ENCODE measurements at regions not wholly inside any gene's neighbourhood (a gene's known extent, or its start where the extent isn't known, plus 50 kb on each side); places are given as distances from the start of the nearest gene placed in this dataset.

GRCh38 chr3:117417411-117417810, 707.8 kb downstream of the TUSC7 start:
- DNase-seq = no peak

DNA sequence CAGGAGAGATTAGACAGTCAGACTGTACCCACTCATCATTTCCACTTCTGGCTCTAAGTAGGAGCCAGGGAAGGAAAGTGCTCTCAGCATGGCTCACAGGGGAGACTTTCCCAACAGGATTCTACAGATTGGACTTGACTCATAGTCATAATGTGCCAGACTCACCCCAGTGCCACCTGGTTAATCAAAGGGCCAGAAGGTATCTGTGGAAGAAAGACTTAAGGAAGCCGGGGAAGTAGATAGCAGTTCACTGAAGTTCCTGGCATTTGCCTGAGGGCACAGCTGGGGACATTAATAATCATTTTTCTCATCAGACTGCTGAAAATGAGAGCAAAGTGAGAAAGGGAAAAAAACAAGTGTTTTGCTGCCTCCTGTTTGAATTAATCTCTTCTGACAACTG, 717.5 kb downstream of the TUSC7 start:
- DNase-seq = no peak

DNA sequence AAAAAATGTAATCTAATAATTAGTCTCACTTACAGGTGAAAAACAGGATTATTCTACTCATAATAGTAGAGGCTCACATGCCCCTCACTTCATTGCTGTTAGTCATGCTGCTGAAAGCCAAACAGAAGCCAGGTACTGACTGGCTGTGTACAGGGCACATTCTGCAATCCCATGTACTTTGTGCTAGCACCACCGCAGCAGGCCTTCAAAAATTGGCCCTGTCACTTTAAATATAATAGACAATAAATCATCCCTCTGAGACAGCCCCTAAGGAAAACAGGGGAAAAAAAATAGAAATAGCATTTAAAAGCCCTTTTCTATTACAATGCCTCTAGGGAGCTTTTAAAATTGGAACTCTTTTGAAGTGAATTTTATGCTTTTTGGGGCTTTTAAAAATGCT, 723.8 kb downstream of the TUSC7 start:
- no peak for DNase-seq

DNA sequence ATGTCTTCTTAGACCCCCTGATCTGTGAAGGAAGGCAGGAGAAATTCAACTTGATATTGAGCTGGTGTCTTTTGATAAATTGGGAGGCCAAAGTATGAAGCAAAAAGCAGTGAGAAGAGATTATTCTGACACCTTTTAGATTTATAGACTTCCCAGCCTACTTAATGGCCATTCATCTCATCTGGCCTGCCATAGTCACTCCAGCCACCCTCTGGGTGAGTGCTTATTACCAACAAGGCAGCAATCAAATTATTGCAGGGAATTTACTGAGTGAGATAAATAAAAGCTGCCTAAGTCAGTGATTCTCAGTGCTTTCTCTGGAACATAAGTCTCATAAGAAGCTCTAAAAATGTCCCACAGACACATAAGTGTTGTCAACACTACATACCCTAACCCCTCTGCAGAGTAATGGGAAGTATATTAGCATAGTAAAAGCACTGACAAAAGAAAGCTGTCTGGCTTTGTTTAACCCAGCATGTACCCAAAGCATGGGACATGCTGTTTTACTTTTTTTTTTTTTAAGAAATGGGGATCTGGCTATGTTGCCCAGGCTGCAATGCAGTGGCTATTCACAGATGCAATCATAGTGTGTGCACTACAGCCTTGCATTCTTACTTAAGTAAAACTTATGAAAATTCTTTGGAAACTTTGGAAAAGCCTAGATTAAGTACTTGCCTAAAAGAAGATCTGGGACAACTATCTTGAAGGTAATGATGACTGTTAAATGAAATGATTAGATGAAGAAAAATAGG, 725.3 kb downstream of the TUSC7 start:
- DNase-seq = no peak

- no peak for DNase-seq
Measured at GRCh38 chr3:117435506-117435905, 725.9 kb downstream of the TUSC7 start.

DNA sequence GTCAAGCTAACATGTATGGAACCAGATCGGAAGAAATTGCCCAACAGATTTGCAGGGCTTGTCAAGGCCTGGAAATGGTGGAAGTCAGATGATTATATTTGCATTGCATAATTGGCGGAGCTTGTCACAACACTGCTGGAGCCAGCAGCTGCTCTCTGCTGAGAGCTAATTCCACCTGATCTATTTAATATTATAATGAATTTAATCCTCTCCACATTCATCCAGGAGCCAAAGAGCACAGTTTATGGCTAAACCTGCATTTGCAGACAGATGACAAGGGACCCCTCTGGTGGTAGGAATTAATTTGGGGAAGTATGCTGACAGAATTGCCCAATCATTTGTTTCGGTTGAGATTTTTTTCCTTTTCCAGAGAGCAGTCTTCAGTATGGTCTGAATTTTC, 730.2 kb downstream of the TUSC7 start:
- no peak for DNase-seq

DNA sequence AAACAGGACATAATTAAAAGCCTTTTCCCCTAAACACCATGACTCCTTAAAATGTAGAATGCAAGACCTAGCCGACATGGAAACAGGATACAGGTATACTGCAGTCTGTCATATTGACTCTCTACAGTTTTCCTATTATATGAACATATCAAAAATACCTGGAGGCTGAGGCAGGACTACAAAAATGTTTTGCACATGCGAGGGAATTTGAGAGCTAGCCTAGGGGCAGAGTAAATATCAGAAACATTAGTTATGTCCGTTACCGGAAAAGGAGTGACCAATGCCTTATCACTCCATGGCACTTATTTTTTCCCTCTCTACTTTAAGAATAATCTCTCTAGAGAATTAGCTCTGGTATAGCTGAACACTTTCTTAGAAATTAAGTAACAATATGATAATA, 732.3 kb downstream of the TUSC7 start:
- no peak for DNase-seq

DNA sequence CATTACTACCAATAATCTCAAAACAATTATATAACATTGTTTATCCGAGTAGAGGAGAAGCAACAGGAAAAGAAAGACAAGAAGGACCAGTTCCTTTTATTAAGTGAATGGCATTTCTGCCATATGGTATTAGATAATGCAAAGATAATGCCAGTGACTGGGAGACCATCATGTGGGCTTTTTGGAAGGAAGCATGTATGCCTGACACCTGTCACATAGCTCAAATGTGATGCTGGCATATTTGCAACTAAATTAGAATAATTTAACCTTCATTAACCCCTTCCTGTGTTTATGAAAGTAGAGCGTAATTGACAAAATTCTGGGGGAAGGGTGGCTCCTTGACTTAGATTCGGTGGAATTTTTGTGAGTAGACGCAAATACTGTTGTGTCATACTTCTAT, 733.0 kb downstream of the TUSC7 start:
- no peak for DNase-seq

DNA sequence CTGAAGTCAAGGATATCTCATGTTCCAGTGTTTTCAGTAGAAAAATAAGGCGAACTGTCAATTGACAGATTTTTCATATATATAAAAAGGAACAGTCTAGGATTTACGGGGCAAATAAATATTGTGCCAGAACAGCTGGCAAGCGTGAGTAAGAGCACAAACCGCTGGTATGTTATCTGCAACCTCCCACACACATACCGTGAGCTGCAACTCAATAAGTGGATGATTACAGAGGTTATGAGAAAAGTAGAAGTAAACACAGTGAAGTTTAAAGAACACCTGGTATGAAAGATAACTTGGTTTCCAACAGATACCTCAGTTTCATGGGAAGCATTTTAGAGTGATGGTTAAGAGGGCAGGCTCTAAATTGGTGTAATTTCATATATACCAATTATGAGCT, 733.4 kb downstream of the TUSC7 start:
- no peak for DNase-seq

DNA sequence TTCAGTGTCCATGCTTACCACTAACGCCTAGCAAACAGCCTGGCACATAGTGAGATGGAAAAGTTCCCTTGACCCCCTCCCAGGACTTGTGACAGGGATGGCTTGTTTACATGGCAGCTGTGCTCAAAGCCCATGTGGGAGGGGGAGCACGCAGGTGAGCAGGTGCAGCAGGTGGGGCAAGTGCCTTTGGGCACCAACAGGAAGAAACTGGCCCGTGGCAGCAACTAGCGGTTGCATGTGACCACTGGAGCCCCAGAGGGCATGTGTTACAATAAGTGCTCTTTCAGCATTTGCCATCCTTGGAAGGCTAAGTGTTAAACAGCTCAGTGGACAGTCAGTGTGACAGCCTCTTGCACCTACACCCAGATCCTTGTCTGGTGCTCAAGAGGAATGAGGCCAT, 734.6 kb downstream of the TUSC7 start:
- DNase-seq = no peak

DNA sequence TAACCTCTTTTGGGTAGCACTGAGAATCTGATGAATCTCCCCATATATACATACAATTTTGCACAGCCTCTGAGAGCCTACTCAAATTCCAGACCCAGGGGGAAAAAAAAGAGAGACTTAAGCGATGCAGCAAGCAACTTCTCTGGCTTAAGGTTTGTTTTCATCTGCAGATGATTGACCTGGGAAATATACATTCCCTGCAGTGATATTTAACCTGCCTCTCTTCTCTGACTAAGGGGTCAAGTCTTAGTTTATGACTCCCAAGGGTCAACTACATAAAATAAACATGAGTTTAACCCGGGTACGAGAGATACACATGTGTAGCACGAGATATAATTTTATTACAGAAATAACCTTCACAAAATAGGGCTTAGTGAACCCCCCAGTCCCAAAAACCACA, 737.8 kb downstream of the TUSC7 start:
- DNase-seq = no peak

DNA sequence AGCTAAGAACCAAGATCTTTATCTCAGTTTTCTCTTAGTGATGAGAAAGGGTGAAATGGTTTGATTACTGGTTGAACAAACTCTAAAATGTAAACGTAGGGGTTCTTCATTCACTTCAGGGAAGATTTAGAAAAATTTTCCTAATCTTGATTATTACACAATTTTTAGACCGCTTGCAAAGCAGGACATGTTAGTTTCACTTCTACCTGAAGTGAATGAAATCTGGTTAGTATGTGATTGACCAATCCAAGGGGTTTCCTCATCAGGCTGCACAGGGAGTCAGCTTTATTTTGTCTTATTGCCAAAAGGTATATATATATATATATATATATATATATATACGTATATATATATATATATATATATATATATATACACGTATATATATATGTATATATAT, 740.4 kb downstream of the TUSC7 start:
- no peak for DNase-seq

- DNase-seq = no peak
Measured at GRCh38 chr3:117454254-117454653, 744.7 kb downstream of the TUSC7 start.

GRCh38 chr3:117454908-117455307, 745.3 kb downstream of the TUSC7 start:
- DNase-seq = no peak

DNA sequence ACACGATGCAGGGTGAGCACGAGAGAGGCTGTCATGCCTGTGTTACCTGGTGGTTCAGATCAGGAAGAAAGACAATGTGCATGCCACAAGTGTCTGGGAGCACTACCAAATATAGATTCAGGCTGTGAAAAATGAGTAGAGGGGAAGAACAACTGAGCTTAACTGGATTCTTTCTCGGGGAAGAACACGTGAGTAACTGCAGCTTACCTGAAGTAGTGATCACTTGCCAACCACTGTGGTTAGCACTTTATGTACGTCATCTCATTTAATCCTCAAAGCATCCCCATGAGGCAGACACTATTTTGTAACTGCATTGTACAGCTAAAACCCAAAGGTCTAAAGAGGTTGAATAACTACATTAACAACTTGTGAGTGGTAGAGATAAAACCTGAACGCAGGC, 746.2 kb downstream of the TUSC7 start:
- no peak for DNase-seq

- DNase-seq = no peak
Measured at GRCh38 chr3:117463276-117464115, 753.9 kb downstream of the TUSC7 start.

DNA sequence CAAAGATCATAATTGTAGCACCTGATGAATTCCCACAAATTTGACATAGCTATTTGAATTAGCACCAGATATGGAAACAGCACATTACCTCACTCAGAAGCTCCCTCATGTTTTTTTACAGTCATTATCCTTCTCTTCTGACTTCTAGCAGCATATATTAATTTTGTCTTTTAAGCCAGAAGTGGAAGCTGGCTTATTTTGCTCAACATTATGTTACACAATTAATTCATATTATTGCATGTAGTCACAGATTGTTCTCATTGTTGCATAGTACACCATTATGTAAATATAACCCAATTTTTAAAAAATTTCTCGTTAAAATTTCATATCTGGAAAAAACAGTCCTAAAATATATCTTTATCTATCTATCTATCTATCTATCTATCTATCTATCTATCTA, 762.3 kb downstream of the TUSC7 start:
- no peak for DNase-seq

- DNase-seq = no peak
Measured at GRCh38 chr3:117473981-117474538, 764.5 kb downstream of the TUSC7 start.

DNA sequence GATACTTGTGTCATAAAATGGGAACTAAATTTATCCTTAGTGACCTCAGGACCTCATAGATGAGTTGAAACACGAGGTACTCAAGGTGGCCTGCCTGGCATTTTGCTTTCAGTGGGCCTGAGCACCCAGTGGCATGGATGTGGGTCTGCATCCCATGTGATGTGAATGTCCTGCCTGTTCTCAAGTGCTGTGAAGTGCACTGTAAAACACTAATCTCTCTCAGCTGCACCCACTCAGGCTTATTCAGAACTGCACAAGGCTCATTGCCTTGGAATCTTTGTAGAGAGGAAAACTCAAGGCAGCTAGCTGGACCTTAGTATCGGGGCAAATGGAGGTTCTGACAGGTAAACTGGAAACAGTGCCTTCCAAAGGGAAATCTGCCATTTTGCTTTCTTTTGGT, 767.0 kb downstream of the TUSC7 start:
- no peak for DNase-seq

DNA sequence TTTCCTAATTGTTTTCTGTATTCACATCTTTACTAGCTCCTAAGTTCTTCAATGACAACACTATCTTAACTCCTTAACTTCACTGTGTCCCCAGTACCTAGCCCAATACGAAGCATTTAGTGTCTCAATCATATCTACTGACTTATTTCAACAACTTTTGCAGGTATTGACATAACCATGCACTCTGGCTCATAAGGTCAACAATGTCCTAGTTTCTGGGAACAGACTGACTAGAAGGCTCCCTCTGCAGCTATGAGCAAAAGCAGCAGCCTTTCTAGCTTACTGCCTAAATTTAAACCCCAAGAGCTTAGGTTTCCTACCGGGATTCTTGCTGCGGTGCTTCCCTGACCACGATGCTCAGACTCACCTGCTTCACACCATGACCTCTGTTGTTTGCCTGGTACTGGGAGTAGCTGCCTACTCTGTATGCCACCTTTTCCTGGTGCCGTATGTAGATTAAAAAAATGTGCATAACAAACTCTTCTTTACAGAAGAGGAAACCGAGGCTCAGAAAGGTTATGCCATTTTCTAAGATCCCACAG, 767.7 kb downstream of the TUSC7 start:
- DNase-seq = no peak

- DNase-seq = no peak
Measured at GRCh38 chr3:117479095-117479494, 769.5 kb downstream of the TUSC7 start.

DNA sequence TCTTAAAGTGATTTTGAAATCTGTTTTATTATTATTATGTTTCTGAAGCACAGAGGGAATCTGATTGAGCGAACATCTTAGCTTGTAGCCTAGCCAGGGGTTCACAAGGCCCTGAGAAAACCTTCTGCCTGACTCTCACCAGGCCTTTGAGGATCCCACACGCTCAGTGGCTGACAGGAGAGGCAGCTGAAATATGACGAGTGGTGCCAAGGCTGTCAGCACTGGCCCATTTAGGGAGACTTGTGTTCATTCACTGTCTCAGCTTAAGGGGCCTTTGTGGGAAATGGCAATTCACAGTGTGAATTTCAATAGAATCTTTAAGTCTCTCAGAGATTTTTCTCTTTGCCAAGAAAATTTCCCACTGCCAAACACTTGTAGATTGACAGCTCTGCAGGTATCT, 770.9 kb downstream of the TUSC7 start:
- no peak for DNase-seq

DNA sequence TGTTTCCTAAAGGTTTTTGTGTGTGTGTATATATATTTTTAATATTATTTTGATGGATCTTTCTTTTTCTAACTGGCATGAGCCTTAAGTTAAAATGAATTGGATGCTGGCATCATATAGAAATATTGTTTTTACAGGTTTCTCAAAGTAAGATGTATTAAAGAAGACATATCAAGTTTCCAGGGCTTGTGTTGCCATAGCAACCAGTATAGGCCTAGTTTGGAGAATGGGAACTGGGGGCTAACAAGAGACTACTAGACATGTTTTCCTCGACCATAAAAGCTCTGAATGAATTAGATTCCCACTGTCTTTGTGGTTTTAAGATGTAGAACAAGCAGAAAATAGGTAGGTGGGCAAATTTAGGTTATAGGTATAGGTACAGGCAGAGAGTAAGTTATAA, 771.4 kb downstream of the TUSC7 start:
- DNase-seq = no peak

- no peak for DNase-seq
Measured at GRCh38 chr3:117483839-117484238, 774.3 kb downstream of the TUSC7 start.

Data from activated T-cell treated with anti-CD3 and anti-CD28 coated beads, Interleukin-2, amount 50 U/mL, for 48 hours (primary cell).